ENCODE measurements at regions not wholly inside any gene's neighbourhood (a gene's known extent, or its start where the extent isn't known, plus 50 kb on each side); places are given as distances from the start of the nearest gene placed in this dataset.

DNA sequence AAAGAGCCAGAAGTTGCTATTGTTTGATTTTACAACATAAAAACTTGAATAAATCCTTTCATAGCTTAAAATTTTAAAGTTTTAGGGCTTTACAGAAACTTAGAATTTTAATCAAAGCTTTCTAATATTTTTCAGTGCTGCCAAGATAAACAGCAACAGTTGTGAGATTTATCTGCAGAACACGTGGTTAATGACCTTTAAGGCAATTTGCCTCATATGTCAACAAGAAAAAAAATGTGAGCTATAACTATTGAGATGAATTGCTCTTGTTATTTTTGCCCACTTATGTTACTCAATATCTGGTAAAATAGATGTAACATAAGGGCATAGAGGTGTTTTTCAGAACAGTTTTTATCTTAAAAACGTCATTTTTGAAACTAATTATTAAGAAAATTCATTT is 96.7 kb upstream of the NECTIN3 start:
- no peak for TF ChIP-seq CTCF (conservative IDR thresholded peaks at IDR 0.05)
- no peak for TF ChIP-seq ZFX (IDR thresholded peaks at IDR 0.05)
